Adrenal gland (tissue), 5 donors: ENCODE measurements at regions not wholly inside any gene's neighbourhood (a gene's known extent, or its start where the extent isn't known, plus 50 kb on each side); places are given as distances from the start of the nearest gene placed in this dataset.

Experiments used
- CTCF ChIP-seq, 6 experiments: fragments of 450-650 bp in 4 of 6; fragments of 200-600 bp in 2 of 6; sonication (generic) in 1 of 6; IDR thresholded peaks; 1 replicate in 5 of 6; 2 replicates in 1 of 6; pipeline versions ENCODE4 v1.5.1 to v1.8.0; 2016 to 2021; ENCODE audit warnings: antibody characterized with exemption in 6 of 6, mild to moderate bottlenecking in 2 of 6, moderate library complexity in 1 of 6
- POLR2A ChIP-seq, 2 donors: fragments of 450-650 bp; IDR thresholded peaks; one replicate each; pipeline ENCODE4 v1.6.1; 2017; ENCODE audit warnings: antibody characterized with exemption in 2 of 2, mild to moderate bottlenecking in 2 of 2, moderate library complexity in 1 of 2
- donor health status: DM: no; HTN: no; CAD: no.

- no peak for TF ChIP-seq POLR2A (IDR thresholded peaks at IDR 0.05)
- TF ChIP-seq CTCF (IDR thresholded peaks at IDR 0.05), result no peak
These were observed 304.7 kb upstream of the TMTC1 start for GRCh38 chr12:30088259-30088995.
